ENCODE measurements at regions not wholly inside any gene's neighbourhood (a gene's known extent, or its start where the extent isn't known, plus 50 kb on each side); places are given as distances from the start of the nearest gene placed in this dataset.
A peak's percentile ranks its signal among the peaks of the same experiment; 100 is the strongest.

DNA sequence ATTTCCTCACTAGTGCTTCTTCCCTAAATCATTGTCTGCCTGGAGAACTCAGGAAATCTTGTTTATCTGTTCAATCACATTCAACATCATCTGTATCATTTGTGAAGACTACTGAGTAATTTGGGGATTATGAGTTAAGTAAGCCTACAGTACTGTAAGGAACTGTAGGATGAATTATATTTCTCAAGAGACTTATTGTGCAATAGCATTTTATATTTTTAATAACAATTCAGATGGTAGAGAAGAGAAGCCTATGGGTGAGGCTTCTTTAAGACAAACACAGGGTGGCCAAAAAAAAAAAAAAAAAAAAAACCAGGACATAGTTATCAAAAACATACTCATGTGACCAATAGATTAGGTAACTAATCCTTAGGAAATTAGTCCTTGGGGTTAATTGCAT is 282.7 kb downstream of the FAM181B start:
- TF ChIP-seq, protein P1, sequence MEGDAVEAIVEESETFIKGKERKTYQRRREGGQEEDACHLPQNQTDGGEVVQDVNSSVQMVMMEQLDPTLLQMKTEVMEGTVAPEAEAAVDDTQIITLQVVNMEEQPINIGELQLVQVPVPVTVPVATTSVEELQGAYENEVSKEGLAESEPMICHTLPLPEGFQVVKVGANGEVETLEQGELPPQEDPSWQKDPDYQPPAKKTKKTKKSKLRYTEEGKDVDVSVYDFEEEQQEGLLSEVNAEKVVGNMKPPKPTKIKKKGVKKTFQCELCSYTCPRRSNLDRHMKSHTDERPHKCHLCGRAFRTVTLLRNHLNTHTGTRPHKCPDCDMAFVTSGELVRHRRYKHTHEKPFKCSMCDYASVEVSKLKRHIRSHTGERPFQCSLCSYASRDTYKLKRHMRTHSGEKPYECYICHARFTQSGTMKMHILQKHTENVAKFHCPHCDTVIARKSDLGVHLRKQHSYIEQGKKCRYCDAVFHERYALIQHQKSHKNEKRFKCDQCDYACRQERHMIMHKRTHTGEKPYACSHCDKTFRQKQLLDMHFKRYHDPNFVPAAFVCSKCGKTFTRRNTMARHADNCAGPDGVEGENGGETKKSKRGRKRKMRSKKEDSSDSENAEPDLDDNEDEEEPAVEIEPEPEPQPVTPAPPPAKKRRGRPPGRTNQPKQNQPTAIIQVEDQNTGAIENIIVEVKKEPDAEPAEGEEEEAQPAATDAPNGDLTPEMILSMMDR (conservative IDR thresholded peaks at IDR 0.05): no peak
- Histone ChIP-seq H3K36me3 (ENCODE audit: control insufficient read depth, insufficient read depth, low read length) (no peaks in the 10 kb centered on the region), H3K9me3 (ENCODE audit: control insufficient read depth, low read length) (no peaks in the 10 kb centered on the region), H3K4me3 (ENCODE audit: low read length) (no peak overlapping the region), H3K4me1 (ENCODE audit: control insufficient read depth, insufficient read depth, low read length) (no peaks in the 10 kb centered on the region), H3K27ac (ENCODE audit: low read depth, low read length) (no peak overlapping the region), H3K27me3 (ENCODE audit: control insufficient read depth, insufficient read depth, low read length, poor library complexity, severe bottlenecking) (no peaks in the 10 kb centered on the region), H3K9ac (ENCODE audit: extremely low read depth, low read length, poor library complexity, severe bottlenecking) (no peak overlapping the region)
- no peaks in the 10 kb centered on the region for H3K27me3 Mint-ChIP-seq (ENCODE audit: insufficient read depth)
- no peaks in the 10 kb centered on the region for H3K4me1 Mint-ChIP-seq
- no peaks in the 10 kb centered on the region for H3K9me3 Mint-ChIP-seq
- H3K36me3 Mint-ChIP-seq (ENCODE audit: low read depth): no peaks in the 10 kb centered on the region
- H3K4me3 Mint-ChIP-seq: no peak overlapping the region
- DNase-seq: no peak
- no peak overlapping the region for H3K27ac Mint-ChIP-seq

DNA sequence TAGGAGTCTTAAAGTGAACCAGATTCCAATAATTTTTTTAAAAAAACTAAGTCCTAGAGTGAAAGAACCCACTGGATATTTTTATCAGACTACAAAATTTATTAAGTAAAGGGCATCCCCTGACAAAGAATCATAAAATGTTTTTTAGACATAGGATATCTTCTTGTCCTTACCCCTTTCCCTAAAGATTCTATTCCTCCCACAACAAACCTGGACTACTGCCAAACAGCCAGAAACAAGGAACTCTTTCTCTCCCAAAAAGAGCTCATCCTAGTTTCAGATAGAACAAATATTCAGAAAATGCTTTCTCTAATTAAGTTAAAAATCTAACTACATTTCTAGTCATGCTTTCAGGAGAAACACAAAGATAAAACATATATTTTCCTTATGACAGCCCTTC is 327.1 kb downstream of the FAM181B start:
- no peak for DNase-seq
- Histone ChIP-seq H3K4me1 (ENCODE audit: control insufficient read depth, insufficient read depth, low read length) (no peaks in the 10 kb centered on the region), H3K9ac (ENCODE audit: extremely low read depth, low read length, poor library complexity, severe bottlenecking) (no peak overlapping the region), H3K27ac (ENCODE audit: low read depth, low read length) (no peak overlapping the region), H3K9me3 (ENCODE audit: control insufficient read depth, low read length) (no peaks in the 10 kb centered on the region), H3K4me3 (ENCODE audit: low read length) (no peak overlapping the region), H3K27me3 (ENCODE audit: control insufficient read depth, insufficient read depth, low read length, poor library complexity, severe bottlenecking) (no peaks in the 10 kb centered on the region), H3K36me3 (ENCODE audit: control insufficient read depth, insufficient read depth, low read length) (no peaks in the 10 kb centered on the region)
- Mint-ChIP-seq H3K4me1 (peaks cover 12% of the 10 kb centered on the region), H3K27me3 (ENCODE audit: insufficient read depth) (peaks cover 2% of the 10 kb centered on the region), H3K4me3 (no peak overlapping the region), H3K27ac (no peak overlapping the region), H3K36me3 (ENCODE audit: low read depth) (no peaks in the 10 kb centered on the region), H3K9me3 (peaks cover 12% of the 10 kb centered on the region)
- TF ChIP-seq, protein P1 (conservative IDR thresholded peaks at IDR 0.05): no peak

DNA sequence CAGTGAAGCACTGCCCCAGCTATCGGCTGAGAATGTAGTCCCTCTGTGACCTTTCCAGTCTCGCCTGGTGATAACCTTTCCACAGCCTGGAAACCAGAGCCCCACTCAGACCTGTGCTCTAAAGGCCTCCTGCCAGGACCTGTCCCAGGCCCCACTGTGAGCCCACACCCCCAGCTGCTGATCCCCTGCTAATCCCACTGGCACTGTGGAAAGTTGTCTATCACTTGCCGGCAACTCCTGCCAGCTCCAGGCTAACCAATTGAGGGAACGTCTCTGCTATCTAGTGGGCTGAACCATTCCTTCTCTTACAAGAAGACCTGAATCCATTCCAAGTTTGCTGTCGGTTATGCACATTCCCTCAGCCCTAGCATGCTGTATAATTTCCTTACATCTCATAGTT is 328.2 kb downstream of the FAM181B start:
- H3K9me3 ChIP-seq (ENCODE audit: control insufficient read depth, low read length): no peaks in the 10 kb centered on the region
- Mint-ChIP-seq H3K4me1 (peaks cover 12% of the 10 kb centered on the region), H3K27me3 (ENCODE audit: insufficient read depth) (peaks cover 2% of the 10 kb centered on the region), H3K4me3 (no peak overlapping the region), H3K36me3 (ENCODE audit: low read depth) (no peaks in the 10 kb centered on the region), H3K27ac (no peak overlapping the region), H3K9me3 (peaks cover 9% of the 10 kb centered on the region)
- peak; percentile 75 for DNase-seq
- H3K27ac ChIP-seq (ENCODE audit: low read depth, low read length): no peak overlapping the region
- no peaks in the 10 kb centered on the region for H3K4me1 ChIP-seq (ENCODE audit: control insufficient read depth, insufficient read depth, low read length)
- 38 to 67% methylated on average over 3 to 5 of the region's 5 CpGs for WGBS, 2 experiments (ENCODE audit: insufficient coverage in 1 of 2, insufficient read length in 1 of 2)
- TF ChIP-seq, protein P1 (conservative IDR thresholded peaks at IDR 0.05): no peak
- H3K27me3 ChIP-seq (ENCODE audit: control insufficient read depth, insufficient read depth, low read length, poor library complexity, severe bottlenecking): no peaks in the 10 kb centered on the region
- no peak overlapping the region for H3K4me3 ChIP-seq (ENCODE audit: low read length)
- no peak overlapping the region for H3K9ac ChIP-seq (ENCODE audit: extremely low read depth, low read length, poor library complexity, severe bottlenecking)
- no peaks in the 10 kb centered on the region for H3K36me3 ChIP-seq (ENCODE audit: control insufficient read depth, insufficient read depth, low read length)

Measured in endodermal cell (in vitro differentiated cells).